Hindlimb muscle (tissue), 1 donor: ENCODE measurements at regions not wholly inside any gene's neighbourhood (a gene's known extent, or its start where the extent isn't known, plus 50 kb on each side); places are given as distances from the start of the nearest gene placed in this dataset.

Experiments
- DNase-seq: peaks from one replicate; pipeline ENCODE4 v3.0.0-alpha.2; 2013

- DNase-seq, result no peak
Observed at GRCh38 chr4:151831526-151831925, 70.7 kb upstream of the GATB start.

GRCh38 chr4:151830168-151830567 is 69.4 kb upstream of the GATB start:
- no peak for DNase-seq

GRCh38 chr4:151829309-151829708 is 68.5 kb upstream of the GATB start:
- DNase-seq, result no peak

- no peak for DNase-seq
Observed at GRCh38 chr4:151824656-151825055, 63.8 kb upstream of the GATB start.

- no peak for DNase-seq
Observed at GRCh38 chr4:151822331-151822730, 61.5 kb upstream of the GATB start.

GRCh38 chr4:151820004-151820403 is 59.2 kb upstream of the GATB start:
- no peak for DNase-seq

GRCh38 chr4:151811403-151811802 is 50.6 kb upstream of the GATB start:
- no peak for DNase-seq
